Lower leg skin (tissue), 3 donors: ENCODE measurements at regions not wholly inside any gene's neighbourhood (a gene's known extent, or its start where the extent isn't known, plus 50 kb on each side); places are given as distances from the start of the nearest gene placed in this dataset.

Experiments
- CTCF ChIP-seq, 3 donors: fragments of 450-650 bp; IDR thresholded peaks; one replicate each; pipeline ENCODE4 v1.5.1; 2016; ENCODE audit warnings: antibody characterized with exemption in 3 of 3, mild to moderate bottlenecking in 3 of 3, moderate library complexity in 2 of 3
- POLR2A ChIP-seq, 2 donors: fragments of 450-650 bp; IDR thresholded peaks; one replicate each; pipeline ENCODE4 v1.6.1; 2016 to 2017; ENCODE audit warnings: antibody characterized with exemption in 2 of 2, mild to moderate bottlenecking in 1 of 2, moderate library complexity in 1 of 2

DNA sequence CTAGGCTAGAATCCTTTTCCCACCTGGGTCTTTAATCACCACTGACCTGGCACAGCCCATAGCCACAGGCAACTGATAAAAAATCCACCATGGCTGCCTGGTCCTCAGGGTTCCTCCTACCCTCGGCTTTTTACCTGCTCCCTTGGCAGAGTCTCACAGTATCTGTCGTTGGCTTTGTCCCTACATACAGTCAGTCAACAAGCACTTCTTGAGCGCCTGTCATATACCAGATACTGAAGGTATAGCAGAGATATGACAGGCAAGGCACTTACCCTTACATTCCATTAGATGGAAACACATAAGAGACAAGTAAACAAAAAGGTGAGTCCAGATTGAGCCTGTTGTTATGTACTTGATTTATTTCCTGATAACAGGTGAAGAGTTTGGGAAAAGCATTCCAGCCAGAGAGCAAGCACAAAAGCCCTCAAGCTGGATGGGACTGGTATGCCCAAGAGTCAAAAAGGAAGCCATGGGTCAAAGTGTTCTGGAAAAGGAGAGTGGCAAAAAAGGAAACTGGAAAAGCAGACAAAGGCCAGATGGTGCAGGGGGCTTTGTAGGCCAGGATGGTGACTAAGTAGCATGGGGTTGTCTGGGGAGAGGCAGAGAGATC is 247.0 kb downstream of the CHD9NB start:
- TF ChIP-seq CTCF (IDR thresholded peaks at IDR 0.05) (no peak), POLR2A (IDR thresholded peaks at IDR 0.05) (no peak)
